Body of pancreas (tissue), 4 donors: ENCODE measurements at regions not wholly inside any gene's neighbourhood (a gene's known extent, or its start where the extent isn't known, plus 50 kb on each side); places are given as distances from the start of the nearest gene placed in this dataset.

ENCODE experiments used
- ATAC-seq: fragments of 150-250 bp; one replicate; pipeline ENCODE4 v1.9.1; 2016
- DNase-seq, 4 donors: peaks; one replicate each; pipeline ENCODE4 v3.0.0-alpha.2; 2019
- H3K27ac ChIP-seq, 4 donors: fragments of 200-600 bp; sonication (generic); 1 replicate in 3 of 4; 2 replicates in 1 of 4; pipeline versions ENCODE4 v1.5.1 to v1.6.1; 2016 to 2019; ENCODE audit warnings: mild to moderate bottlenecking in 1 of 4, mixed read lengths in 1 of 4, moderate library complexity in 1 of 4
- H3K27me3 ChIP-seq, 2 donors: fragments of 200-600 bp; sonication (generic); one replicate each; pipeline ENCODE4 v1.6.0; 2016; ENCODE audit warnings: mild to moderate bottlenecking in 1 of 2
- H3K36me3 ChIP-seq, 2 donors: fragments of 200-600 bp; sonication (generic); replicated peaks in 1 of 2; 2 replicates each; pipeline ENCODE4 v1.5.1; 2016; ENCODE audit warnings: low read depth in 2 of 2; ENCODE audit not compliant: insufficient read depth in 1 of 2
- H3K4me1 ChIP-seq: fragments of 200-600 bp; sonication (generic); one replicate; pipeline ENCODE4 v1.6.0; 2016
- H3K4me3 ChIP-seq, 2 donors: fragments of 200-600 bp; sonication (generic); 1 replicate in 1 of 2; 2 replicates in 1 of 2; pipeline ENCODE4 v1.5.1; 2016 to 2019
- H3K9me3 ChIP-seq, 3 donors: fragments of 200-600 bp; sonication (generic); 1 replicate in 2 of 3; 2 replicates in 1 of 3; pipeline ENCODE4 v1.5.1; 2016
- POLR2A ChIP-seq, 3 donors: fragments of 450-650 bp; IDR thresholded peaks; one replicate each; pipeline ENCODE4 v1.6.1; 2016; ENCODE audit warnings: antibody characterized with exemption in 3 of 3, mild to moderate bottlenecking in 2 of 3
- WGBS, 2 donors: methylation state at CpG; one replicate each; pipeline ENCODE4 v1.1.5; 2017; 5-methylcytosine and 5-hydroxymethylcytosine counted together
- intact Hi-C: fragments of 100-400 bp; cut with DNase I; formaldehyde crosslinking; loops from one replicate; pipeline ENCODE4 v1.15.1; 2023
- TF ChIP-seq, protein P1 (sequence below), 7 experiments: fragments of 450-650 bp in 4 of 7; fragments of 200-600 bp in 3 of 7; sonication (generic) in 3 of 7; IDR thresholded peaks; one replicate each; pipeline ENCODE4 v1.5.1; 2016 to 2019; ENCODE audit warnings: antibody characterized with exemption in 7 of 7

DNA sequence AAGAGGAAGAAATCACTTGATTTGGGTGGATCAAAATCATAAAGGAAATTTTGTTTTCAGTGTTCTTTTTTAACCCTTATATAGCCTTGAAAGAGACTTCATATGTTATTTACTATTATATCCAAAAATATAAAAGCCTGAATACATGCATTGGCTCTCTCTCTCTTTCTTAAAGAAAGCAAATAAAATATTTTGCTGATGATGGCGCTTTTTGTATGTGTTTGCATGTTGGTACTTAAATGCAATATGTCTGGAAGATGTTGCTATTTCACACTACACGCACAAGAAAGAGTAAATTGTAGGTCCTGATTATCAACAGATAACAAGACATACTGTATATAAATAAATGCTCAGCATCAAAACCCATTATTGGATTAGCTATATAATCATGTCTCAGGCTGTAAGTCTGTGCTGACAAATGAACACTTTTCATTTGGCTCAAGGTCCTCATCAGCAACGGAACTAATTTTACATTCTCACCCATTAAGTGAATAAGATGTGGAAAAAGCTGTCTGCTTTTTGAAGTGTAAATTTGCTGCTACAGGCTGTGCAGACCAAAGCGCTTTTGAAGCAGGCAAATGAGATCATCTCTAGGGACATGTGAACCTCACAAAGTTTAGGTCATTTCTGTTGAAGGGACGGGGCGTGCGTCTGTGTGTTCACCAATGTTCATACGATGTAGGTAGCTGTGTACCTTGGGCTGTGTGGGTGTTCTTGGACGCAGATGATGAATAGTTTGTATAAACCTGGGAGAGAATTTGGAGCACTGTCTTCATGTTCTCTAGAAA lies 122.4 kb upstream of the LMO4 start:
- intact Hi-C loops: no loop called here

GRCh38 chr1:87208080-87208479 lies 120.6 kb upstream of the LMO4 start:
- Histone ChIP-seq H3K4me3 (no peak overlapping the region), H3K27me3 (no peaks in the 10 kb centered on the region), H3K9me3 (no peaks in the 10 kb centered on the region), H3K36me3 (no peaks in the 10 kb centered on the region), H3K4me1 (no peaks in the 10 kb centered on the region), H3K27ac (no peak overlapping the region)
- 80 to 91% methylated on average over 2 of the region's 2 CpGs for WGBS, 2 donors
- intact Hi-C loops: no loop called here
- no peak for TF ChIP-seq POLR2A (IDR thresholded peaks at IDR 0.05)
- TF ChIP-seq, protein P1, sequence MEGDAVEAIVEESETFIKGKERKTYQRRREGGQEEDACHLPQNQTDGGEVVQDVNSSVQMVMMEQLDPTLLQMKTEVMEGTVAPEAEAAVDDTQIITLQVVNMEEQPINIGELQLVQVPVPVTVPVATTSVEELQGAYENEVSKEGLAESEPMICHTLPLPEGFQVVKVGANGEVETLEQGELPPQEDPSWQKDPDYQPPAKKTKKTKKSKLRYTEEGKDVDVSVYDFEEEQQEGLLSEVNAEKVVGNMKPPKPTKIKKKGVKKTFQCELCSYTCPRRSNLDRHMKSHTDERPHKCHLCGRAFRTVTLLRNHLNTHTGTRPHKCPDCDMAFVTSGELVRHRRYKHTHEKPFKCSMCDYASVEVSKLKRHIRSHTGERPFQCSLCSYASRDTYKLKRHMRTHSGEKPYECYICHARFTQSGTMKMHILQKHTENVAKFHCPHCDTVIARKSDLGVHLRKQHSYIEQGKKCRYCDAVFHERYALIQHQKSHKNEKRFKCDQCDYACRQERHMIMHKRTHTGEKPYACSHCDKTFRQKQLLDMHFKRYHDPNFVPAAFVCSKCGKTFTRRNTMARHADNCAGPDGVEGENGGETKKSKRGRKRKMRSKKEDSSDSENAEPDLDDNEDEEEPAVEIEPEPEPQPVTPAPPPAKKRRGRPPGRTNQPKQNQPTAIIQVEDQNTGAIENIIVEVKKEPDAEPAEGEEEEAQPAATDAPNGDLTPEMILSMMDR (IDR thresholded peaks at IDR 0.05): no peak
- DNase-seq: no peak
- no peak for ATAC-seq

More for the DNA sequence above, 122.4 kb upstream of the LMO4 start:
- no peak for TF ChIP-seq POLR2A (IDR thresholded peaks at IDR 0.05)
- TF ChIP-seq, protein P1 (IDR thresholded peaks at IDR 0.05): no peak
- Histone ChIP-seq H3K9me3 (no peaks in the 10 kb centered on the region), H3K27ac (no peak overlapping the region), H3K4me1 (no peaks in the 10 kb centered on the region), H3K27me3 (no peaks in the 10 kb centered on the region), H3K36me3 (no peaks in the 10 kb centered on the region), H3K4me3 (no peak overlapping the region)
- WGBS, 2 donors: 76% methylated on average over 9 of the region's 9 CpGs
- DNase-seq (no peak), ATAC-seq (no peak)

DNA sequence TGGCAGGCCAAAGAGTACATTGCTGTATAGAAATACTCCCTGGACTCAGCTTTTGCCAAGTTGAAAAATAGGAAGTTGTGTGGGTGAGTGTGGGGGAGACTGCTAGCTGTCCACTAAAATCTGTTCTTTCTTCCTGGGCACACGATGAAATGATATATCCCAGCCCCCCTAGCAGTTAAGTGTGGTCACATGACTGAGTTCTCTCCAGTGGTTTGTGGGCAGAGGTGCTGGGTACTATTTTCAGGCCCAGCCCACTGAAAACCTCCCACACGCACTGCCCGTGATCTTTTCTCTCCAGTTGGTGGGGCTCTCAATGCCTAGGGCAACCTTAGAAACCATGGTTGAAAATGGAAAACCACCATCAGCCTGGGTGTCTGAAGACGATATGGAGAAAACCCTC lies 119.7 kb upstream of the LMO4 start:
- no peaks in the 10 kb centered on the region for H3K36me3 ChIP-seq
- no peak overlapping the region for H3K27ac ChIP-seq
- no peaks in the 10 kb centered on the region for H3K27me3 ChIP-seq
- no peak for ATAC-seq
- no peak overlapping the region for H3K4me3 ChIP-seq
- no peaks in the 10 kb centered on the region for H3K4me1 ChIP-seq
- intact Hi-C loops: no loop called here
- TF ChIP-seq, protein P1 (IDR thresholded peaks at IDR 0.05): no peak
- no peak for TF ChIP-seq POLR2A (IDR thresholded peaks at IDR 0.05)
- H3K9me3 ChIP-seq: no peaks in the 10 kb centered on the region
- DNase-seq: no peak
- 71 to 79% methylated on average over 4 of the region's 4 CpGs for WGBS, 2 donors

DNA sequence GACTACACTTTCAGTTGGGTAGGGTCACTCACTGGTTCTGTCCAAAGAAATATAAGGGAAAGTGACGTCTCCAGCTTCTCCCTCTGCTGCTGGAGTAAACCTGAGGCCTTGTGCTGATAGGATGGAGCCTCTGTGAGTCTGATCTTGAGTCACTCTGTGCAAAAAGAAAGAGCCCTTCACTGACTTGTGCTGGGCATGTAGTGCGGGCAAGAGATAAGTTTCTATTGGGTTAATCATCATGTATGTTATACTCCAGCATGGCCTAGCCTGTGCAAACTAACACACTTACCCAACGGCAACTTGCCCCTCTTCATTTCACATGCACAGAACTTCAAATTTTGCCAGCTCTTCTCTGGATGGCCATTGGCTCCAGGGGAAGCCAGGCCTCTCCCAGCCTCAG lies 118.5 kb upstream of the LMO4 start:
- H3K27ac ChIP-seq: no peak overlapping the region
- intact Hi-C loops: no loop called here
- DNase-seq (no peak), ATAC-seq (no peak)
- H3K36me3 ChIP-seq: no peaks in the 10 kb centered on the region
- no peaks in the 10 kb centered on the region for H3K27me3 ChIP-seq
- no peak overlapping the region for H3K4me3 ChIP-seq
- H3K9me3 ChIP-seq: no peaks in the 10 kb centered on the region
- H3K4me1 ChIP-seq: no peaks in the 10 kb centered on the region
- no peak for TF ChIP-seq POLR2A (IDR thresholded peaks at IDR 0.05)
- TF ChIP-seq, protein P1 (IDR thresholded peaks at IDR 0.05): no peak
- 73 to 79% methylated on average over 3 of the region's 3 CpGs for WGBS, 2 donors
